CD4-positive, alpha-beta T cell (primary cell): ENCODE measurements at regions not wholly inside any gene's neighbourhood (a gene's known extent, or its start where the extent isn't known, plus 50 kb on each side); places are given as distances from the start of the nearest gene placed in this dataset.

ENCODE experiments used
- ATAC-seq: fragments of 200-7000 bp; cut with Tn5 transposase; one replicate; pipeline ENCODE4 v1.10.0; 2022; ENCODE audit warnings: mild to moderate bottlenecking; ENCODE audit not compliant: poor library complexity
- CTCF ChIA-PET: fragments of 350-600 bp; sonication (Branson Sonifier 250); formaldehyde crosslinking; loops from one replicate; lab custom pipeline; 2021; ENCODE audit warnings: antibody characterized with exemption, inconsistent platforms; lab: Charles Lee
- POLR2A ChIA-PET: fragments of 350-600 bp; sonication (Branson Sonifier 250); formaldehyde crosslinking; loops from one replicate; lab custom pipeline; 2021; ENCODE audit warnings: antibody characterized with exemption, inconsistent platforms; lab: Charles Lee
- DNase-seq, 14 experiments: peaks; one replicate each; pipeline ENCODE4 v3.0.0-alpha.2; 2013 to 2020; ENCODE audit warnings: mixed read lengths in 2 of 14
- H3K27ac ChIP-seq, 2 donors: one replicate each; pipeline versions ENCODE4 v1.5.1 to v1.7.0; 2013; ENCODE audit warnings: low read length in 2 of 2, low read depth in 1 of 2, mild to moderate bottlenecking in 1 of 2
- H3K27me3 ChIP-seq, 2 experiments: 1 replicate in 1 of 2; 2 replicates in 1 of 2; pipeline versions ENCODE4 v1.6.1 to v1.7.0; 2013; ENCODE audit warnings: low read length in 2 of 2, control low read depth in 1 of 2, mild to moderate bottlenecking in 1 of 2, moderate library complexity in 1 of 2; ENCODE audit not compliant: insufficient read depth in 2 of 2, control insufficient read depth in 1 of 2
- H3K36me3 ChIP-seq: one replicate; pipeline ENCODE4 v1.6.1; 2013; ENCODE audit warnings: low read length, control low read depth; ENCODE audit not compliant: insufficient read depth
- H3K4me1 ChIP-seq: one replicate; pipeline ENCODE4 v1.6.1; 2013; ENCODE audit warnings: low read length, control low read depth; ENCODE audit not compliant: insufficient read depth
- H3K4me3 ChIP-seq: one replicate; pipeline ENCODE4 v1.5.1; 2013; ENCODE audit warnings: mild to moderate bottlenecking, low read length, moderate library complexity
- H3K9me3 ChIP-seq, 2 experiments: 1 replicate in 1 of 2; 2 replicates in 1 of 2; pipeline versions ENCODE4 v1.6.1 to v1.7.0; 2013; ENCODE audit warnings: low read length in 2 of 2, mild to moderate bottlenecking in 2 of 2, control low read depth in 1 of 2, moderate library complexity in 1 of 2; ENCODE audit not compliant: control insufficient read depth in 1 of 2, insufficient read depth in 1 of 2
- H3K27ac Mint-ChIP-seq: one replicate; pipeline ENCODE4 v1.8.0; 2020; ENCODE audit warnings: mixed read lengths
- H3K27me3 Mint-ChIP-seq: one replicate; pipeline ENCODE4 v1.8.0; 2021; ENCODE audit warnings: mixed read lengths
- H3K36me3 Mint-ChIP-seq: one replicate; pipeline ENCODE4 v1.8.0; 2021; ENCODE audit warnings: low read depth, mixed read lengths
- H3K4me1 Mint-ChIP-seq: one replicate; pipeline ENCODE4 v1.8.0; 2021; ENCODE audit warnings: low read depth, mixed read lengths
- H3K4me3 Mint-ChIP-seq: one replicate; pipeline ENCODE4 v1.8.0; 2020; ENCODE audit warnings: mild to moderate bottlenecking, mixed read lengths
- H3K9me3 Mint-ChIP-seq: one replicate; pipeline ENCODE4 v1.8.0; 2020; ENCODE audit warnings: mixed read lengths
- intact Hi-C, 2 experiments: fragments of 100-400 bp; cut with DNase I in 1 of 2; cut with micrococcal nuclease in 1 of 2; formaldehyde crosslinking; loops; one replicate each; pipeline versions ENCODE4 v1.15.1 to v1.9.0; 2023 to 2025; cut with DNase I, micrococcal nuclease
- TF ChIP-seq, protein P1 (sequence below): fragments of 200-600 bp; IDR thresholded peaks from one replicate; pipeline ENCODE4 v1.8.0; 2022; ENCODE audit warnings: antibody characterized with exemption, mild to moderate bottlenecking

DNA sequence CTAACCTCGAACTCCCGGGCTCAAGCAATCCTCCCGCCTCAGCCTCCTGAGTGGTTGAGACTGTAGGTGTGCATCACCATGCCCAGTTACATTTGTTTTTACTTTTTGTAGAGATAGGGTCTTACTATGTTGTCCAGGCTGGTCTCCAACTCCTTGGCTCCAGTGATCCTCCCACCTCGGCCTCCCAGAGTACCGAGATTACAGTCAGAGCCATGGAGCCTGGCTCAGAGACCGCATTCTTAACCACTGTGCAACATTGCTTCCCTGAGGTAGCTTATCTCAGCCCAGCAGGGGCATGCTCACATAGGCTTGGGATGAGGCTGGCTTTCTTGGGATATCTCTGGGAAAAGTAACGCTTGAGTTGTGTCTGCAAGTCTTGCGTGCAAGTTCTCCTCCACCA lies 99.7 kb downstream of the SPRY4 start:
- CTCF ChIA-PET: no interaction called here
- Histone ChIP-seq H3K9me3 (no peaks in the 10 kb centered on the region), H3K36me3 (no peaks in the 10 kb centered on the region), H3K4me1 (peaks cover 29% of the 10 kb centered on the region), H3K4me3 (no peak overlapping the region), H3K27ac (no peak overlapping the region), H3K27me3 (no peaks in the 10 kb centered on the region)
- Mint-ChIP-seq H3K27ac (no peak overlapping the region), H3K27me3 (no peaks in the 10 kb centered on the region), H3K9me3 (no peaks in the 10 kb centered on the region), H3K36me3 (no peaks in the 10 kb centered on the region), H3K4me1 (peaks cover 42% of the 10 kb centered on the region), H3K4me3 (no peak overlapping the region)
- intact Hi-C loops: loop anchor here (10.0 kb wide), 2 partner anchors 130 to 210 kb away; partner anchors contain the start of gene GNPDA1 (in 2 of the 2)
- no peak for ATAC-seq
- TF ChIP-seq, protein P1, sequence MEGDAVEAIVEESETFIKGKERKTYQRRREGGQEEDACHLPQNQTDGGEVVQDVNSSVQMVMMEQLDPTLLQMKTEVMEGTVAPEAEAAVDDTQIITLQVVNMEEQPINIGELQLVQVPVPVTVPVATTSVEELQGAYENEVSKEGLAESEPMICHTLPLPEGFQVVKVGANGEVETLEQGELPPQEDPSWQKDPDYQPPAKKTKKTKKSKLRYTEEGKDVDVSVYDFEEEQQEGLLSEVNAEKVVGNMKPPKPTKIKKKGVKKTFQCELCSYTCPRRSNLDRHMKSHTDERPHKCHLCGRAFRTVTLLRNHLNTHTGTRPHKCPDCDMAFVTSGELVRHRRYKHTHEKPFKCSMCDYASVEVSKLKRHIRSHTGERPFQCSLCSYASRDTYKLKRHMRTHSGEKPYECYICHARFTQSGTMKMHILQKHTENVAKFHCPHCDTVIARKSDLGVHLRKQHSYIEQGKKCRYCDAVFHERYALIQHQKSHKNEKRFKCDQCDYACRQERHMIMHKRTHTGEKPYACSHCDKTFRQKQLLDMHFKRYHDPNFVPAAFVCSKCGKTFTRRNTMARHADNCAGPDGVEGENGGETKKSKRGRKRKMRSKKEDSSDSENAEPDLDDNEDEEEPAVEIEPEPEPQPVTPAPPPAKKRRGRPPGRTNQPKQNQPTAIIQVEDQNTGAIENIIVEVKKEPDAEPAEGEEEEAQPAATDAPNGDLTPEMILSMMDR: no peak
- POLR2A ChIA-PET: no interaction called here
- DNase-seq: no peak

DNA sequence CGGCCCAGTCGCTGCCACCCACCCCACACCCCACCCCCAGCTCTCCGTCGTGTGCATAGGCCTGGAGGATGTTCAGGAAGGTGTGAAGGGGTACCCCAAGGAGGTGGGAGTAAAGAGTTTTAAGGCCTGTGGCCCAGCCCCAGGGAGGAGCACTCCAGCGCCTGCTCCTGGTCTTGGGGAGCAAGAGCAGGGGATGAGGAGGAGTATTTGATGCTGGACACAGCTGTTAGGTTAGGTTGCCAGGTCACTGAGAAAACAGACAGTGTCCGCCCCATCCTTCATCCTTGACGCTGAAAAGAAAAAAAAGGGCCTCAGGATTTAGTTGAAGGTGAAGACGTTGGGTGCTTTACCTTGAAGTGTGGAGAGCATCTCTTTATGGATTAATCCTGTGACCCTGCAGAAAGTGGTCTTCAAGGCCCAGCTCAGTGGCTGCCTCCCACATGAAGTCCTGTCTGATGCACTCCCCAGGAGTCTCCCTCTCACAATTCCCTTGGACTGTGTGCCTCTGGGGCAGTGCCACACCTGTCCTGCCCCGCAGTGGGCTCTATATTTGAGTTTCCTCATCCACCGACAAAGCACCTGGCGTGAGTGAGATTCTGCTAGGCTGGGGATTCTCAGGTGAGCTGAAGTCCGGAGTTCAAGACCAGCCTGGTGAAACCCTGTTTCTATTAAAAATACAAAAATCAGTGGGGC lies 101.8 kb downstream of the SPRY4 start:
- POLR2A ChIA-PET: interaction anchor here (0.8 to 1.5 kb wide), 7 partner anchors 11 to 254 kb away, joined by 3 to 10 read pairs (median 6); partner anchors contain the start of genes RNF14 and SPRY4
- ATAC-seq (no peak), DNase-seq (peak in 2 of 14 experiments; percentile 26 to 30)
- H3K4me1 Mint-ChIP-seq: peaks cover 42% of the 10 kb centered on the region
- Histone ChIP-seq H3K27ac (peak overlapping the region in 1 of 2 donors; percentile 29), H3K9me3 (no peaks in the 10 kb centered on the region), H3K4me3 (no peak overlapping the region), H3K27me3 (no peaks in the 10 kb centered on the region), H3K36me3 (no peaks in the 10 kb centered on the region), H3K4me1 (peaks cover 29% of the 10 kb centered on the region)
- intact Hi-C loops: loop anchor here (5.0 to 10.0 kb wide), 3 partner anchors 66 to 208 kb away; partner anchors contain the start of gene GNPDA1 (in 2 of the 2)
- peak overlapping the region; percentile 28 for H3K4me3 Mint-ChIP-seq
- H3K36me3 Mint-ChIP-seq: no peaks in the 10 kb centered on the region
- H3K27me3 Mint-ChIP-seq: no peaks in the 10 kb centered on the region
- CTCF ChIA-PET: interaction anchor here (0.9 to 1.1 kb wide), 2 partner anchors 262 to 490 kb away, joined by 3 read pairs; no protein-coding TSS in a partner anchor
- TF ChIP-seq, protein P1: no peak
- H3K9me3 Mint-ChIP-seq: no peaks in the 10 kb centered on the region
- H3K27ac Mint-ChIP-seq: peak overlapping the region; percentile 82

DNA sequence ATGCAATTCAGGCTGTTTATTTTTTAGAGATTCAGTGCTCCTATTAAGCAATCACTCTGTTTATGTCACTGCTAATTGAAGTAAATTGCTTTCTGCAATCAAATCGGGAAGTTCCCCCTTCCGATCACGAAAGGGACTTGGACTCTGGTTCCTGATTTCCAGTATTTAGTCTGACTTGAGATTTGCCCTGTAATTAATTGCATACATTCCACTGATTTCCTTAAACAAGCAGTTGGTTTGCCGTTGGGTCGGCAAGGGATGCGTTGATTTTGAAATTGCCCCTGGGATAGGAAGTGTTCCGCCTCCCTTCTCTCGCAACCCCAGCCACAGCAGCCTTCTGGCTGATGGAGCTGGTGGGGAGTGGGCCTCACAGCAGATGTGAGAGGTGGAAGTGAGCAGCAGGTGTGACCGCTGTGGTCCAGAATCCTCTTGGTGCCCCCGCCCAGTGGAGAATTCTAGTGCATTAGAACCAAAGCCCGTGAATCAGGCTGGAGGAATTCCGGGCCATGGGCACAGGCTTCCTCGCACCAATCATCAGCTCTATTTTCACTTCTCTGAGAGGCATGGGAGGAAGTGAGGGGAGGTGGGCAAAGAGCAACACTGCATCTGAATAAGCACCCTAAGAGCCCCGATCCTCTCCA lies 102.5 kb downstream of the SPRY4 start:
- ChIA-PET CTCF (no interaction called here), POLR2A (interaction anchor here (0.8 kb wide), 1 partner anchor 14 kb away, joined by 3 read pairs; no protein-coding TSS in a partner anchor)
- no peaks in the 10 kb centered on the region for H3K36me3 Mint-ChIP-seq
- H3K36me3 ChIP-seq: no peaks in the 10 kb centered on the region
- no peak overlapping the region for H3K4me3 Mint-ChIP-seq
- ATAC-seq (no peak), DNase-seq (peak in 2 of 14 experiments; percentile 33 to 35)
- no peaks in the 10 kb centered on the region for H3K27me3 ChIP-seq
- no peaks in the 10 kb centered on the region for H3K9me3 ChIP-seq
- peak overlapping the region; percentile 33 for H3K27ac Mint-ChIP-seq
- H3K4me3 ChIP-seq: no peak overlapping the region
- peaks cover 29% of the 10 kb centered on the region for H3K4me1 ChIP-seq
- H3K9me3 Mint-ChIP-seq: no peaks in the 10 kb centered on the region
- TF ChIP-seq, protein P1: no peak
- no peaks in the 10 kb centered on the region for H3K27me3 Mint-ChIP-seq
- no peak overlapping the region for H3K27ac ChIP-seq
- intact Hi-C loops: loop anchor here (5.0 to 10.0 kb wide), 3 partner anchors 65 to 208 kb away; partner anchors contain the start of gene GNPDA1 (in 2 of the 2)
- H3K4me1 Mint-ChIP-seq: peaks cover 42% of the 10 kb centered on the region
